Neural cell (in vitro differentiated cells): ENCODE measurements at regions not wholly inside any gene's neighbourhood (a gene's known extent, or its start where the extent isn't known, plus 50 kb on each side); places are given as distances from the start of the nearest gene placed in this dataset.

Source experiments
- CTCF ChIP-seq: fragments of 450-650 bp; IDR thresholded peaks from 2 replicates; pipeline ENCODE4 v1.5.1; 2014; ENCODE audit warnings: antibody characterized with exemption, mild to moderate bottlenecking, moderate library complexity; ENCODE audit not compliant: poor library complexity, severe bottlenecking
- EP300 ChIP-seq: fragments of 450-650 bp; conservative IDR thresholded peaks from 2 replicates; pipeline ENCODE4 v1.6.1; 2014; ENCODE audit warnings: antibody characterized with exemption, mild to moderate bottlenecking, moderate library complexity; ENCODE audit not compliant: poor library complexity, severe bottlenecking
- EZH2 ChIP-seq: fragments of 200-600, 300-800 bp; shearing (Covaris generic), sonication (generic); IDR thresholded peaks from 2 replicates; pipeline ENCODE4 v1.6.1; 2014; ENCODE audit warnings: antibody characterized with exemption, low read length, borderline replicate concordance, mild to moderate bottlenecking; ENCODE audit not compliant: insufficient read depth, poor library complexity, severe bottlenecking
- MXI1 ChIP-seq: fragments of 450-650 bp; conservative IDR thresholded peaks from 2 replicates; pipeline ENCODE4 v1.6.1; 2014; ENCODE audit warnings: antibody characterized with exemption, mild to moderate bottlenecking; ENCODE audit not compliant: poor library complexity, severe bottlenecking
- RAD21 ChIP-seq: fragments of 450-650 bp; conservative IDR thresholded peaks from 2 replicates; pipeline ENCODE4 v1.6.1; 2014; ENCODE audit warnings: antibody characterized with exemption, mild to moderate bottlenecking, moderate library complexity
- TAF1 ChIP-seq: IDR thresholded peaks from 2 replicates; pipeline ENCODE4 v1.6.1; 2012; ENCODE audit warnings: low read depth
- TF ChIP-seq, protein P1 (sequence below): IDR thresholded peaks from 2 replicates; pipeline ENCODE4 v1.6.1; 2012; ENCODE audit warnings: borderline replicate concordance

DNA sequence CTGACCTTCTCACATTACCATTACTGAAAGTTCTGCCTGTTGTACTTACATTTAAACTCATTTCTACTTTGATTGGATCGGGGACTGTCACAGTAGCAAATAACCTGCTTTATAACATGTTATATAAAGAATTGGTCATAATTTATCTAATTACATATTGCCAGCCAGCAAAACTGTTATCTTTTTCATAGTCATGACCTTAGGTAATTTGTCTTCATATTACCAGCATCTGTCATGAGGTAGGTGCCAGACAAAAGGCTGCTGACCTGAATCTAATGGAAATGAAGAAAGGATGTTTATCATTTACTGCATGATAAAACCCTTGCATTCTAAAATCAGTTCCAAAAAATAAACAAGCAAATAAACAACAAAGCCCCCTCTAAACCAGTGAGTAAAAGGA lies 89.4 kb upstream of the LRP1B start:
- TF ChIP-seq TAF1: no peak
- TF ChIP-seq CTCF: no peak
- no peak for TF ChIP-seq EP300
- no peak for TF ChIP-seq MXI1
- TF ChIP-seq, protein P1, sequence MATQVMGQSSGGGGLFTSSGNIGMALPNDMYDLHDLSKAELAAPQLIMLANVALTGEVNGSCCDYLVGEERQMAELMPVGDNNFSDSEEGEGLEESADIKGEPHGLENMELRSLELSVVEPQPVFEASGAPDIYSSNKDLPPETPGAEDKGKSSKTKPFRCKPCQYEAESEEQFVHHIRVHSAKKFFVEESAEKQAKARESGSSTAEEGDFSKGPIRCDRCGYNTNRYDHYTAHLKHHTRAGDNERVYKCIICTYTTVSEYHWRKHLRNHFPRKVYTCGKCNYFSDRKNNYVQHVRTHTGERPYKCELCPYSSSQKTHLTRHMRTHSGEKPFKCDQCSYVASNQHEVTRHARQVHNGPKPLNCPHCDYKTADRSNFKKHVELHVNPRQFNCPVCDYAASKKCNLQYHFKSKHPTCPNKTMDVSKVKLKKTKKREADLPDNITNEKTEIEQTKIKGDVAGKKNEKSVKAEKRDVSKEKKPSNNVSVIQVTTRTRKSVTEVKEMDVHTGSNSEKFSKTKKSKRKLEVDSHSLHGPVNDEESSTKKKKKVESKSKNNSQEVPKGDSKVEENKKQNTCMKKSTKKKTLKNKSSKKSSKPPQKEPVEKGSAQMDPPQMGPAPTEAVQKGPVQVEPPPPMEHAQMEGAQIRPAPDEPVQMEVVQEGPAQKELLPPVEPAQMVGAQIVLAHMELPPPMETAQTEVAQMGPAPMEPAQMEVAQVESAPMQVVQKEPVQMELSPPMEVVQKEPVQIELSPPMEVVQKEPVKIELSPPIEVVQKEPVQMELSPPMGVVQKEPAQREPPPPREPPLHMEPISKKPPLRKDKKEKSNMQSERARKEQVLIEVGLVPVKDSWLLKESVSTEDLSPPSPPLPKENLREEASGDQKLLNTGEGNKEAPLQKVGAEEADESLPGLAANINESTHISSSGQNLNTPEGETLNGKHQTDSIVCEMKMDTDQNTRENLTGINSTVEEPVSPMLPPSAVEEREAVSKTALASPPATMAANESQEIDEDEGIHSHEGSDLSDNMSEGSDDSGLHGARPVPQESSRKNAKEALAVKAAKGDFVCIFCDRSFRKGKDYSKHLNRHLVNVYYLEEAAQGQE: no peak
- no peak for TF ChIP-seq EZH2
- no peak for TF ChIP-seq RAD21
